GM12878 (cell line): ENCODE measurements at regions not wholly inside any gene's neighbourhood (a gene's known extent, or its start where the extent isn't known, plus 50 kb on each side); places are given as distances from the start of the nearest gene placed in this dataset.

Experiments
- ATAC-seq: fragments of 200-7000 bp; cut with Tn5 transposase; 3 replicates; pipeline ENCODE4 v1.9.1; 2020; ENCODE audit warnings: mild to moderate bottlenecking, moderate library complexity
- BruUV-seq: library from RNA; stranded (reverse); fragments of 400-500 nt; replicated peaks from 2 replicates; lab custom pipeline; 2021; lab: Mats Ljungman, UMichigan
- CTCF ChIA-PET: fragments of 300-600 bp; sonication (Branson Sonifier 250); formaldehyde crosslinking; extraction: SDS; loops from one replicate; lab custom pipeline; 2021; ENCODE audit warnings: inconsistent platforms; lab: Yijun Ruan, JAX
- POLR2A ChIA-PET: fragments of 350-600 bp; formaldehyde crosslinking; extraction: SDS; loops from one replicate; lab custom pipeline; 2021; ENCODE audit warnings: inconsistent platforms; lab: Charles Lee
- RAD21 ChIA-PET: fragments of 300-600 bp; sonication (Branson Sonifier 250); formaldehyde crosslinking; loops from one replicate; lab custom pipeline; 2023; ENCODE audit warnings: antibody characterized with exemption; ENCODE audit not compliant: unreplicated experiment; lab: Charles Lee
- SMC1A ChIA-PET: fragments of 300-600 bp; sonication (Branson Sonifier 250); formaldehyde crosslinking; loops from one replicate; lab custom pipeline; 2023; ENCODE audit not compliant: unreplicated experiment, uncharacterized antibody; lab: Charles Lee
- DNase-seq: peaks from one replicate; pipeline ENCODE4 v3.0.0-alpha.2; 2011; ENCODE audit warnings: low read depth, low spot score
- FAIRE-seq: peaks from 3 replicates; lab custom pipeline; 2011; peaks lifted over from hg19 to GRCh38; lab: Jason Lieb, UNC
- H2AFZ ChIP-seq: 2 replicates; pipeline ENCODE4 v1.6.0; 2011; ENCODE audit warnings: low read depth, low read length, control low read depth; ENCODE audit not compliant: control insufficient read depth
- H3K27ac ChIP-seq: 2 replicates; pipeline ENCODE4 v1.5.1; 2011; ENCODE audit warnings: control low read depth; ENCODE audit not compliant: control insufficient read depth, insufficient read depth
- H3K27me3 ChIP-seq, 2 experiments: replicated peaks in 1 of 2; 2 replicates each; pipeline versions ENCODE4 v1.6.0 to v1.6.1; 2011; ENCODE audit warnings: low read length in 1 of 2; ENCODE audit not compliant: control insufficient read depth in 2 of 2, insufficient read depth in 2 of 2
- H3K36me3 ChIP-seq, 2 experiments: 2 replicates each; pipeline ENCODE4 v1.5.1; 2011; ENCODE audit warnings: low read length in 1 of 2; ENCODE audit not compliant: control insufficient read depth in 2 of 2, insufficient read depth in 2 of 2
- H3K4me1 ChIP-seq: 2 replicates; pipeline ENCODE4 v1.6.1; 2011; ENCODE audit warnings: mild to moderate bottlenecking, low read length, moderate library complexity, mixed read lengths; ENCODE audit not compliant: control insufficient read depth, insufficient read depth
- H3K4me2 ChIP-seq: 2 replicates; pipeline ENCODE4 v1.6.0; 2011; ENCODE audit warnings: control low read depth; ENCODE audit not compliant: control insufficient read depth, insufficient read depth
- H3K4me3 ChIP-seq: fragments of 200-600 bp; sonication (generic); 2 replicates; pipeline ENCODE4 v1.5.1; 2016
- H3K79me2 ChIP-seq: 2 replicates; pipeline ENCODE4 v1.6.0; 2011; ENCODE audit warnings: low read length; ENCODE audit not compliant: control insufficient read depth, insufficient read depth
- H3K9ac ChIP-seq: 2 replicates; pipeline ENCODE4 v1.8.0; 2011; ENCODE audit warnings: low read length, control low read depth, mixed read lengths; ENCODE audit not compliant: control insufficient read depth, insufficient read depth
- H3K9me3 ChIP-seq: replicated peaks from 3 replicates; pipeline ENCODE4 v1.5.1; 2011; ENCODE audit warnings: mild to moderate bottlenecking, low read length; ENCODE audit not compliant: control insufficient read depth, insufficient read depth
- H4K20me1 ChIP-seq: 2 replicates; pipeline ENCODE4 v1.6.0; 2011; ENCODE audit not compliant: control insufficient read depth, insufficient read depth
- KLF5 ChIP-seq: fragments of 450-650 bp; IDR thresholded peaks from 2 replicates; pipeline ENCODE4 v1.6.1; 2014; ENCODE audit warnings: mild to moderate bottlenecking; ENCODE audit not compliant: partially characterized antibody
- NBN ChIP-seq: fragments of 450-650 bp; IDR thresholded peaks from 2 replicates; pipeline ENCODE4 v1.6.1; 2016
- POLR2A ChIP-seq: IDR thresholded peaks from 2 replicates; pipeline ENCODE4 v1.6.1; 2011; ENCODE audit warnings: low read depth, mild to moderate bottlenecking, low read length
- SMC3 ChIP-seq: IDR thresholded peaks from 2 replicates; pipeline ENCODE4 v1.6.1; 2011; ENCODE audit warnings: low read length, improper control_type of control experiment, borderline replicate concordance
- SP1 ChIP-seq: IDR thresholded peaks from one replicate; pipeline ENCODE4 v1.6.1; 2011; ENCODE audit warnings: low read depth, low read length
- SUPT20H ChIP-seq: IDR thresholded peaks from 2 replicates; pipeline ENCODE4 v1.6.1; 2011; ENCODE audit warnings: low read depth, mild to moderate bottlenecking, low read length, moderate library complexity, borderline replicate concordance; ENCODE audit not compliant: control insufficient read depth
- USF1 ChIP-seq: IDR thresholded peaks from 2 replicates; pipeline ENCODE4 v1.6.1; 2011; ENCODE audit warnings: borderline replicate concordance, low read depth, mild to moderate bottlenecking, moderate library complexity, mixed read lengths, low read length; ENCODE audit not compliant: insufficient read depth; ENCODE audit errors: extremely low read length
- WGBS: methylation state at CpG from one replicate; pipeline ENCODE4 v1.1.6; 2016; ENCODE audit warnings: low lambda C conversion rate; ENCODE audit not compliant: insufficient replicate concordance, insufficient coverage; ENCODE audit errors: missing lambda C conversion rate; 5-methylcytosine and 5-hydroxymethylcytosine counted together
- in situ Hi-C: fragments of 300-500 bp; cut with MboI; formaldehyde crosslinking; loops from 9 replicates; pipeline ENCODE4 v1.14.3; 2018; ENCODE audit warnings: mixed read lengths
- intact Hi-C: fragments of 100-400 bp; cut with micrococcal nuclease; formaldehyde crosslinking; loops from one replicate; pipeline ENCODE4 v1.14.2; 2022; ENCODE audit not compliant: unreplicated experiment
- TF ChIP-seq, protein P1 (sequence below): IDR thresholded peaks from 2 replicates; pipeline ENCODE4 v1.6.1; 2012; ENCODE audit warnings: low read depth, low read length, improper control_type of control experiment
- TF ChIP-seq, protein P2 (sequence below): fragments of 450-650 bp; IDR thresholded peaks from 2 replicates; pipeline ENCODE4 v1.6.1; 2016; ENCODE audit warnings: mild to moderate bottlenecking
- TF ChIP-seq, protein P3 (sequence below): IDR thresholded peaks from 2 replicates; pipeline ENCODE4 v1.6.1; 2012; ENCODE audit warnings: low read depth, low read length, improper control_type of control experiment

- Histone ChIP-seq H3K79me2 (no peaks in the 10 kb centered on the region), H2AFZ (no peak overlapping the region), H3K9ac (no peak overlapping the region), H3K9me3 (no peaks in the 10 kb centered on the region), H3K27me3 (no peaks in the 10 kb centered on the region), H4K20me1 (no peaks in the 10 kb centered on the region), H3K27ac (no peak overlapping the region), H3K4me1 (no peaks in the 10 kb centered on the region), H3K4me2 (no peak overlapping the region), H3K4me3 (no peak overlapping the region), H3K36me3 (no peaks in the 10 kb centered on the region)
- SMC1A ChIA-PET = no interaction called here
- no TSS peak for BruUV-seq
- 51% methylated on average over 8 of the region's 8 CpGs for WGBS
- no peak for FAIRE-seq
- ATAC-seq = no peak
- RAD21 ChIA-PET = no interaction called here
- no peak for DNase-seq
- intact Hi-C loops (no loop called here), in situ Hi-C loops (no loop called here)
- TF ChIP-seq NBN = no peak
- TF ChIP-seq KLF5 = no peak
- no peak for TF ChIP-seq SP1
- no peak for TF ChIP-seq SUPT20H
- CTCF ChIA-PET = no interaction called here
- POLR2A ChIA-PET = no interaction called here
Measured at GRCh38 chr3:80307844-80308243, 540.0 kb upstream of the ROBO1 start.

DNA sequence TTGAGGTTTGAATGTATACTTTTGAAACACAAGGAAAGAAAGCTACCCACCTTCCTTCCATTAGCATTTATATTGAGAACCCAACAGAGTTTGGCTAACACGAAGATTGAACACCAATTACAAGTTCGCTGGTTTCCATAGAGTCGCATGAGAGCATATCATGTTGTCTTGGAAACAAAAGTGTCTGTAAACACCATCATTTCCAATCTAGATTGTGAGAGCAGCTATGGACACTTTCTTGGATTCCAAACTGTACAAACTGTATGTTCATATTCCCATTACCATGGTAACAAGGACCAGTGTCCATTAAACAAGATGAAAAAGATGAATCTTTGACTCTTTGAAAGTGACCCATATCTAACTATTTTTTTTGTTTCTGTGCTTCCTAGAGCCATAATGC is 529.9 kb upstream of the ROBO1 start:
- Histone ChIP-seq H3K36me3 (no peaks in the 10 kb centered on the region), H3K27me3 (no peaks in the 10 kb centered on the region), H3K4me2 (no peak overlapping the region), H3K4me3 (no peak overlapping the region), H3K9me3 (no peaks in the 10 kb centered on the region), H2AFZ (no peak overlapping the region), H3K27ac (no peak overlapping the region), H3K4me1 (no peaks in the 10 kb centered on the region), H3K79me2 (no peaks in the 10 kb centered on the region), H3K9ac (no peak overlapping the region), H4K20me1 (no peaks in the 10 kb centered on the region)
- WGBS = 24% methylated on average over 3 of the region's 3 CpGs
- ChIA-PET RAD21 (no interaction called here), SMC1A (no interaction called here), POLR2A (no interaction called here), CTCF (no interaction called here)
- DNase-seq (no peak), FAIRE-seq (no peak), ATAC-seq (no peak)
- intact Hi-C loops = no loop called here
- in situ Hi-C loops = no loop called here
- no TSS peak for BruUV-seq
- TF ChIP-seq, protein P1, sequence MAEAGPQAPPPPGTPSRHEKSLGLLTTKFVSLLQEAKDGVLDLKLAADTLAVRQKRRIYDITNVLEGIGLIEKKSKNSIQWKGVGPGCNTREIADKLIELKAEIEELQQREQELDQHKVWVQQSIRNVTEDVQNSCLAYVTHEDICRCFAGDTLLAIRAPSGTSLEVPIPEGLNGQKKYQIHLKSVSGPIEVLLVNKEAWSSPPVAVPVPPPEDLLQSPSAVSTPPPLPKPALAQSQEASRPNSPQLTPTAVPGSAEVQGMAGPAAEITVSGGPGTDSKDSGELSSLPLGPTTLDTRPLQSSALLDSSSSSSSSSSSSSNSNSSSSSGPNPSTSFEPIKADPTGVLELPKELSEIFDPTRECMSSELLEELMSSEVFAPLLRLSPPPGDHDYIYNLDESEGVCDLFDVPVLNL = no peak
- TF ChIP-seq, protein P2, sequence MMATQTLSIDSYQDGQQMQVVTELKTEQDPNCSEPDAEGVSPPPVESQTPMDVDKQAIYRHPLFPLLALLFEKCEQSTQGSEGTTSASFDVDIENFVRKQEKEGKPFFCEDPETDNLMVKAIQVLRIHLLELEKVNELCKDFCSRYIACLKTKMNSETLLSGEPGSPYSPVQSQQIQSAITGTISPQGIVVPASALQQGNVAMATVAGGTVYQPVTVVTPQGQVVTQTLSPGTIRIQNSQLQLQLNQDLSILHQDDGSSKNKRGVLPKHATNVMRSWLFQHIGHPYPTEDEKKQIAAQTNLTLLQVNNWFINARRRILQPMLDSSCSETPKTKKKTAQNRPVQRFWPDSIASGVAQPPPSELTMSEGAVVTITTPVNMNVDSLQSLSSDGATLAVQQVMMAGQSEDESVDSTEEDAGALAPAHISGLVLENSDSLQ = no peak
- TF ChIP-seq USF1 = no peak
- TF ChIP-seq SUPT20H = no peak
- TF ChIP-seq, protein P3, sequence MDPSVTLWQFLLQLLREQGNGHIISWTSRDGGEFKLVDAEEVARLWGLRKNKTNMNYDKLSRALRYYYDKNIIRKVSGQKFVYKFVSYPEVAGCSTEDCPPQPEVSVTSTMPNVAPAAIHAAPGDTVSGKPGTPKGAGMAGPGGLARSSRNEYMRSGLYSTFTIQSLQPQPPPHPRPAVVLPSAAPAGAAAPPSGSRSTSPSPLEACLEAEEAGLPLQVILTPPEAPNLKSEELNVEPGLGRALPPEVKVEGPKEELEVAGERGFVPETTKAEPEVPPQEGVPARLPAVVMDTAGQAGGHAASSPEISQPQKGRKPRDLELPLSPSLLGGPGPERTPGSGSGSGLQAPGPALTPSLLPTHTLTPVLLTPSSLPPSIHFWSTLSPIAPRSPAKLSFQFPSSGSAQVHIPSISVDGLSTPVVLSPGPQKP = no peak
- TF ChIP-seq KLF5 = no peak
- TF ChIP-seq SMC3 = no peak
- no peak for TF ChIP-seq POLR2A
